ACC112 (cell line): ENCODE measurements at regions not wholly inside any gene's neighbourhood (a gene's known extent, or its start where the extent isn't known, plus 50 kb on each side); places are given as distances from the start of the nearest gene placed in this dataset.

Experiments used
- H2AFZ ChIP-seq: fragments of 200-600 bp; sonication (generic); one replicate; pipeline ENCODE4 v1.6.0; 2017; ENCODE audit warnings: antibody characterized with exemption, low read length; ENCODE audit not compliant: unreplicated experiment
- H3K27ac ChIP-seq: fragments of 200-600 bp; sonication (generic); 2 replicates; pipeline ENCODE4 v1.5.1; 2014; ENCODE audit warnings: low read depth, mild to moderate bottlenecking, antibody characterized with exemption, low read length, moderate library complexity
- H3K27me3 ChIP-seq: fragments of 200-600 bp; sonication (generic); 2 replicates; pipeline ENCODE4 v1.6.1; 2014; ENCODE audit warnings: mild to moderate bottlenecking, antibody characterized with exemption, low read length, moderate library complexity, mixed read lengths; ENCODE audit not compliant: insufficient read depth
- H3K36me3 ChIP-seq: fragments of 200-600 bp; sonication (generic); 2 replicates; pipeline ENCODE4 v1.6.1; 2016; ENCODE audit warnings: mild to moderate bottlenecking, antibody characterized with exemption, low read length, moderate library complexity, mixed read lengths; ENCODE audit not compliant: insufficient read depth
- H3K4me1 ChIP-seq: fragments of 200-600 bp; sonication (generic); one replicate; pipeline ENCODE4 v1.6.1; 2016; ENCODE audit warnings: low read length, mixed read lengths; ENCODE audit not compliant: insufficient read depth, unreplicated experiment, control insufficient read depth
- H3K4me3 ChIP-seq: fragments of 200-600 bp; sonication (generic); 2 replicates; pipeline ENCODE4 v1.5.1; 2014; ENCODE audit warnings: mild to moderate bottlenecking, low read depth, low read length
- H3K79me2 ChIP-seq: fragments of 200-600 bp; sonication (generic); one replicate; pipeline ENCODE4 v1.6.0; 2016; ENCODE audit warnings: low read length; ENCODE audit not compliant: control insufficient read depth, unreplicated experiment, insufficient read depth

DNA sequence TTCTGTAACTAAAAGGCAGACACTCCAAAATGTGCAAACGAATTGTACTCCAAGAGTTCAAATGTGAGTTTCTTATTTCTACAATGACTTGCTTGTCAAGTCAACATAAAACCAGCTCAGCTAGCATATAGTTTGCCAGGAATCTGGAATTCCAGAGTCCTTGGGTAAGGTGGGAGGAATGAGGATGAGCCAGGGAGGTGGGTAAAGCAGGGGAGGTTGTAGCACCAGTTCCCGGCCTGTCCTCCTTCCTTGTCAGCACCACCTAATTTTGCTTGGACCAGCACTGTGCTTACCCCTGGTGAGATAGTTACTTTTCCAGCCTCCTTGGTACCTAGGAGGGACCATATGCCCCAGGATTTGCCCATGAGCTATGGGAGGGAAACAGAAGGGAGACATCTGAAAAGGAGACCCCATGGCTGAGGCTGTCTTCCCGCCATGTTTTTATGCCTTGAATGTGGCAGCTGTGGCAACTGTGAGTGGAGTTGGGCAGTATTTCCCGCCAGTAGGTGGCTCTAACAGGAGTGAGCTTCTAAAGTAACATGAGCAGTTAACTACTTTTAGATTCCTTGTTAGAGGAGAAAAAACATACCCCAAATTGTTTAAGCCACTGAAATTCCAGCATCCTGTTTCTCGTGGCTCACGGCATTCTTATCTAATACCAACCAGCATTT, 302.5 kb downstream of the TENT4A start:
- Histone ChIP-seq H3K4me3 (no peak overlapping the region), H3K27ac (no peak overlapping the region), H3K27me3 (no peaks in the 10 kb centered on the region), H3K79me2 (no peaks in the 10 kb centered on the region), H3K4me1 (no peaks in the 10 kb centered on the region), H3K36me3 (no peaks in the 10 kb centered on the region), H2AFZ (no peak overlapping the region)

DNA sequence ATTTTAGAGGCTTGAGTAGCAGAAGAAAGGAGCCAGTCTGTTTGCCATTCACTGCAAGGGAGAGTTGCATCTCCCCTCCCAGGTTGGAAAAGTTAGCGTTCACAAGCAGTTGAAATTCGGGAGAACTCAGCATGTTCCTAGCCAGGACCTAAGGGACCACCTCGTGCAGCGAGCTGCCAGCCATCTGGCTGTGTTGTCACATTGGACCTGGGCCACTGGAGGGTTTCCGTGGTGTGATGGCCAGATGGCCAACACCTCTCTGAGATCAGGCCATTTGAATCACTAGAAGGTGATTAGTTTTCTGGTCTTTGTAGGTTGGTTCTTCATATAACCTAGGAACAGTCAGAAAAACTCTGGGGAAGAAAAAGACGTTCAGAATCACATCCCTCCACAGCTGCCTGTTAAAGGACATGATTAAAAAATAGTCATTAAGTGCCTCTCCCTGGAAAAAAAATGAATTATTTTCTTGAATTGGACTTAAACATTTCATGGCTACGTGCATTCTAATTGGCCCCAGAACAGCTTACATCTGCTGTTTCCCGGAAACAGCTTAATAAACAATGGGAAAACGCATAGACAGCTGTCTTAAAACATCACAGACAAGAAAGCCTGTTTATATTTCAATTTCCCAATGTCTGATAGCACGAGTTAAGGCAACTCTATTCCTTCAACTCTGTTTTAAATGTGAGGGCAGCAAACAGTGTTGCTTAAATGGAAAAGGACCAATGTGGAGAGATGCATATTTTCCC, 303.9 kb downstream of the TENT4A start:
- no peaks in the 10 kb centered on the region for H3K79me2 ChIP-seq
- H3K4me1 ChIP-seq: no peaks in the 10 kb centered on the region
- no peaks in the 10 kb centered on the region for H3K36me3 ChIP-seq
- H3K4me3 ChIP-seq: no peak overlapping the region
- H2AFZ ChIP-seq: no peak overlapping the region
- H3K27ac ChIP-seq: no peak overlapping the region
- H3K27me3 ChIP-seq: no peaks in the 10 kb centered on the region

DNA sequence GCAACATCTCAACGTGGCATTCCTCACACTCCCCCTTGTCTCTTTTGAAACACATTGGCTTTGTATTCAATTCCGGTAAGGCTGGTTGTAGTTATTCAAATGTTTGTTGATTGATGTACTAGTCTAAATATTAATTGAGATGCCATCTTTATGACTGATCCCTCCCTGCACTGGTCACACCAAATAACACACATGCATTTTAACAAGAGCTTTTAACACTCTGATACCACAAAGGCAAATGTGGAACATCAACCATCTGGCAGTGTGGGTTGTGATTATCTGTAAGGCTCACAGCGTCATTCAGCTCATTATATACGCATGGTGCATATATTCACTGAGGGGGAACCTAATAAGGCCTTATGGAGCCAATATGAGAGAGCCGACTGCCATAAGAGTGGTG, 305.0 kb downstream of the TENT4A start:
- Histone ChIP-seq H3K79me2 (no peaks in the 10 kb centered on the region), H3K4me3 (no peak overlapping the region), H3K4me1 (no peaks in the 10 kb centered on the region), H3K36me3 (no peaks in the 10 kb centered on the region), H3K27ac (no peak overlapping the region), H2AFZ (no peak overlapping the region), H3K27me3 (no peaks in the 10 kb centered on the region)

DNA sequence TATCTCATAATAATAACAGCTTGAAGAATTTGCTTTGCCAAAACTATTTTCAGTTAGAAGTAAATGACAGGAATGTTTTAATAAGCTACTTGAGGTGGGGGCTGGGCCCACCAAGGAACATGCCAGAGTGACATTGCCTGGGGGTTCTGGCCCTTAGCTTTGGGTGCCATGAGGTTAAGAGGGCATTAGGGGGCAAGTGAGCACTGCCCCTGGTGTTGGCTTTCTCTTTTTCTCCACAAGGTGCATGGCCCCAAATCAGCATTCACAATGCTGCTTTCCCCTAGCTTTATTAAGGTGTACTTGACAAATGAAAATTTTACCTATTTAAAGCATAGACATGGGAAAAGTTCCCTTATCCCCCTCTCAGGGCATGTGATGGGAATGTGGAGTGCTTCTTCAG, 305.4 kb downstream of the TENT4A start:
- no peak overlapping the region for H3K4me3 ChIP-seq
- no peaks in the 10 kb centered on the region for H3K27me3 ChIP-seq

DNA sequence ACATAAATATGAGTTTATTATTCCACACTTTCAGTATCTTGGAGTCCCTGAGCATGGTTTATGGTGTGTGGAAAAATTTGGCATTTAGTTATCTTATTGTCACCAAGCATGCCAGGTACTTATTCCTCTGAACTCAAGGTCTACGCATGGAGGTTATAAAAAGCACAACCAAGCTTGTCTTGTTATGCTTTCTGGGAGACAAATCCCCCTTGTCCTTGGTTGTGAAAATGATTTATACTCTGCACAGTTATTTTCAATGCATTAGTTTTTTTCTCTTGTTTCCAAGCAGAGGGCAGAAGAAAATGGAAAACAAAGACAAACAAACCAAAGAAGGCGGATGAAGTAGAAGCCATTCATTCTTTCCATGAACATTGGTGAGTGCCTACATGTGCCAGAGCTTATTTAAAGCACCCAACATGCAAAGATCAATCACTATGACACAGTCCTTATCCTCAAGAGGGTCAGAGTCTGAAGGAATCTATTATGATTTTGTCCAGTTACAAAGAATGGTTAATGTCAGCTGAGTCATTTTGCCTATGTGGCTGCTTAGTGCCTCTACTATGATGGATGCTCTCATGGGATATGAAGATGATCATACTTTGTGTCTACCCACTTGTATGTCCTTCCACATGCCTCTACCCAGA, 323.1 kb downstream of the TENT4A start:
- Histone ChIP-seq H3K27me3 (no peaks in the 10 kb centered on the region), H2AFZ (no peak overlapping the region), H3K4me1 (no peaks in the 10 kb centered on the region), H3K27ac (no peak overlapping the region), H3K4me3 (no peak overlapping the region), H3K36me3 (no peaks in the 10 kb centered on the region), H3K79me2 (no peaks in the 10 kb centered on the region)

More for the DNA sequence above, 305.4 kb downstream of the TENT4A start:
- Histone ChIP-seq H3K27ac (no peak overlapping the region), H3K79me2 (no peaks in the 10 kb centered on the region), H3K36me3 (no peaks in the 10 kb centered on the region), H2AFZ (no peak overlapping the region), H3K4me1 (no peaks in the 10 kb centered on the region)

DNA sequence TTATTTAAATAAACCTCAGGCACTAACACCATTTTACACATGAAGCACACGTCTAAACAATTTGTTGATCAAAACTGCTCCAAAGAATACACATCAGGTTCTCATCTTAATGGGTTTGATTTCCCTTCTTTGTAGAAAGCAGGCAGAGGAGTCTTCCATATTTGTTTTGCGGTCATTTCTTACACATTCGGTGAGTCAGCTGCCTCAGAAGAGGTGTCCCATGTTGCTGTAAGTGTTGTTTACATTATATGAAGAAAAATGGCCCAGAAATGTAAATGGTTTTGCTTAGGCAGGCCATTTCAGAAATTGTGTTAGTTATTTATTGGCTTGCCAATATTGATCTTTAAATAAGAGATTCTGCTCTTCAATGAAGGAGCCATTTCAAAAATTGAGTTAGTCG, 325.8 kb downstream of the TENT4A start:
- Histone ChIP-seq H3K4me3 (no peak overlapping the region), H3K27me3 (no peaks in the 10 kb centered on the region), H3K79me2 (no peaks in the 10 kb centered on the region), H2AFZ (no peak overlapping the region), H3K36me3 (no peaks in the 10 kb centered on the region), H3K27ac (no peak overlapping the region), H3K4me1 (no peaks in the 10 kb centered on the region)

DNA sequence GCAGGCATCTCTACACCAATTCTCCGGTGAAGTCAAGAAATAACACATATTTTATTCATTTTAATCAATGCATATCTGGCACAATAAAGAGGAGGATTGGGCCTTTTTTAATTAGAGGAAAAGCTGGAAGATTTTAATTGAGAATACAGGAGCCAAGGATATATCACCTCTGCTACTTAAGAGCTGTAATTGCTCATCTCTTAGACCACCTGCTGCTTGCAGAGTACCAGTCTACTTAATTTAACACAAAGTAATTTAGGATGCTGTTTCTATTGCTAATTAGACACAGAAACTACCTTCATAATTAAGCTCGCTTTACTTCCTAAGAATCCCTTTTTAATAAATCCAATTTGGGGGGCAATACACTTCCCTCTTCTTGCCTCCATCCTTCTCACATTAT, 326.9 kb downstream of the TENT4A start:
- Histone ChIP-seq H2AFZ (no peak overlapping the region), H3K36me3 (no peaks in the 10 kb centered on the region), H3K27ac (no peak overlapping the region), H3K4me3 (no peak overlapping the region), H3K27me3 (no peaks in the 10 kb centered on the region), H3K4me1 (no peaks in the 10 kb centered on the region), H3K79me2 (no peaks in the 10 kb centered on the region)

DNA sequence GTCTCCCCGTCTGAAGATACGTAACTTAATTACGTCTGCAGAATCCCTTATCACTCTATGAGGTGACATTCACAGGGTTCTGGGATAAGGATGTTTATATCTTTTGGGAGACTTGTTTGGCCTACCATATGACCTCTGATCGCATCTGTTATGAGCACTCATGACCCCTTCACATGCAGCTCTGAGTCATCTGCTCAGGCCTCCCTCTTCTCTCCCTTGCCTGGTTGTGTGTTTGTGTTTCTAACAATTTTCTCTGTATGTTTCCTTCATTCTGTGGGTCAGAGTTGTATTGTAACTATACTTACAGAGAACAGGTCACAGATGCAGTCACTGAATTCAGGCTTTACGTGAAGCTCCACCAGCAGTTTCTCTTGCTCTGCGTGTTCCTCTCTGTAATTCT, 330.6 kb downstream of the TENT4A start:
- H3K27me3 ChIP-seq: no peaks in the 10 kb centered on the region
- no peak overlapping the region for H3K4me3 ChIP-seq
- no peak overlapping the region for H2AFZ ChIP-seq
- no peaks in the 10 kb centered on the region for H3K4me1 ChIP-seq
- no peaks in the 10 kb centered on the region for H3K79me2 ChIP-seq
- no peak overlapping the region for H3K27ac ChIP-seq
- H3K36me3 ChIP-seq: no peaks in the 10 kb centered on the region

DNA sequence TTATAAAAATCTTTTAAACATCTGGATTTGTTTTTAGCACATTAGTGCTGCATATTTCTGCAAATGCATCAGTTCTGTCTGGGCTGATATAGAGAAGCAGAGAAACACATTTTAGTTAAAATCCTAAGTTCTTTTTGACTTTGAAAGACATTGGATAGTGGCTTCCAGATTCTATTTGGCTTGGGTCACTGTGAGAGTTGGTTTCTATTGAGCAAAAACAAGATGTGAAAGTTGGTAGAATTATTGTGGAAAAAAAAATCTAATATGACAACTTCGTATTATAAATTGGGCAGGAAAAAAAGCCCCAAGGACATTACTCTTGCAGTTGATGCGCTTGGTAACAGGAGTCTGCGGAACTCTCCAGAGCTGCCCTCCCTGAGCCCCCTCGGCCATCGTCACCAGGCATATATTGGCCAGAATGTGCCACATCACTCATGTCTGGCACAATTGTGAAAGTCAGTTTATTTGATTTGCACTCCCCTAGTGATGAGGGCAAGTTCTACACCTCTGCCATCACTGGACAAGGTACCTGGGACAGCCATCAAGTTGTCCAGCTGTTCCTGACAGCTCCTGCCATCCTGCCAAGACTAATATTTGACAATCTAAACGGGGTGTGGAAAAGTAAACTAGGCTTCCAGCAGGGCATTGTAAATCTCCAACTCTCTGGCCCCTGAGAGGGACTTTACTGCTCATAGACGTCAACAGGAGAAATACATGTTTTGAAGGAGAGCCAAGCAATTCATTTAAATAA, 334.5 kb downstream of the TENT4A start:
- no peak overlapping the region for H3K4me3 ChIP-seq
- H3K4me1 ChIP-seq: no peaks in the 10 kb centered on the region
- H3K79me2 ChIP-seq: no peaks in the 10 kb centered on the region
- no peaks in the 10 kb centered on the region for H3K27me3 ChIP-seq
- H2AFZ ChIP-seq: no peak overlapping the region
- H3K36me3 ChIP-seq: no peaks in the 10 kb centered on the region
- no peak overlapping the region for H3K27ac ChIP-seq

DNA sequence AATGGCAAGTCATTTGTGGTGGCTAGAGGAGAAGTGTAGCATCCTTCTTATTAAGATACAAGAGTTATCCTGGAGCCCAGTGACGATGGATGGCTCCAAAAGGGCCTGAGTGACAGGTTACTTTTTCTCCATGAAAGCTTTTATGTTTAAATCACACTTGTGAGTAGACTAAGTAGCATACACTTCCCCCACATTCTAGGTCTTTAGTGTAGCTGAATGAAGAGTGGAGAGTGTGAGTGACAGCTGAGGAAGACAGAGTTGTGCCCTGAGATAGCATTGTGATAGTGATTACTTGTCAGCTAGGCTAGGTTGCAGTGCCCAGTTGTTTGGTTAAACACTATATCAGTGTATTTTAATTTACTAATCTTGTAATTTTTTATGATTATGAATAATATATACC, 337.8 kb downstream of the TENT4A start:
- no peaks in the 10 kb centered on the region for H3K36me3 ChIP-seq
- no peaks in the 10 kb centered on the region for H3K79me2 ChIP-seq
- H3K4me3 ChIP-seq: no peak overlapping the region
- H3K27ac ChIP-seq: no peak overlapping the region
- H3K27me3 ChIP-seq: no peaks in the 10 kb centered on the region
- H3K4me1 ChIP-seq: no peaks in the 10 kb centered on the region
- H2AFZ ChIP-seq: no peak overlapping the region
